ENCODE measurements at regions not wholly inside any gene's neighbourhood (a gene's known extent, or its start where the extent isn't known, plus 50 kb on each side); places are given as distances from the start of the nearest gene placed in this dataset.

- TF ChIP-seq CTCF (IDR thresholded peaks at IDR 0.05; ENCODE audit: borderline replicate concordance, extremely low read depth, low read length, poor library complexity, severe bottlenecking): no peak
- no peak for TF ChIP-seq EZH2 (IDR thresholded peaks at IDR 0.05; ENCODE audit: borderline replicate concordance, low read depth, low read length, severe bottlenecking)
Observed at GRCh38 chr14:81936902-81937301, 403.2 kb upstream of the SEL1L start.

Measured in DND-41 (cell line).